SK-N-MC (cell line): ENCODE measurements at regions not wholly inside any gene's neighbourhood (a gene's known extent, or its start where the extent isn't known, plus 50 kb on each side); places are given as distances from the start of the nearest gene placed in this dataset.
"Not testable (repeated sequence)": the region's sequence is repeated elsewhere in the genome, so short reads cannot be mapped to it uniquely, and the experiment has no call there.

ENCODE experiments used
- DNase-seq: peaks from one replicate; pipeline ENCODE4 v3.0.0-alpha.2; 2011; ENCODE audit warnings: low read depth, low spot score
- H3K27ac ChIP-seq: fragments of 200-600 bp; sonication (generic); 2 replicates; pipeline ENCODE4 v1.5.1; 2016; ENCODE audit warnings: mixed run types
- H3K36me3 ChIP-seq: fragments of 200-600 bp; sonication (generic); 2 replicates; pipeline ENCODE4 v1.6.1; 2017; ENCODE audit warnings: antibody characterized with exemption, low read length, mixed read lengths; ENCODE audit not compliant: insufficient read depth
- H3K4me3 ChIP-seq: fragments of 200-600 bp; sonication (generic); 2 replicates; pipeline ENCODE4 v1.5.1; 2016
- H3K9ac ChIP-seq: fragments of 200-600 bp; sonication (generic); 2 replicates; pipeline ENCODE4 v1.8.0; 2017; ENCODE audit warnings: mixed run types, mixed read lengths; ENCODE audit not compliant: insufficient read length
- H3K9me3 ChIP-seq: fragments of 200-600 bp; sonication (generic); 2 replicates; pipeline ENCODE4 v1.6.1; 2017; ENCODE audit warnings: low read depth, mild to moderate bottlenecking, antibody characterized with exemption, low read length, moderate library complexity, mixed read lengths
- EZH2 ChIP-seq: fragments of 200-600 bp; sonication (generic); IDR thresholded peaks from one replicate; pipeline ENCODE4 v1.6.1; 2017; ENCODE audit warnings: antibody characterized with exemption
- FOXP2 ChIP-seq: optimal IDR thresholded peaks from 2 replicates; pipeline ENCODE3; 2011; ENCODE audit warnings: mild to moderate bottlenecking, moderate library complexity; ENCODE audit not compliant: insufficient read depth; ENCODE audit errors: extremely low read length, control extremely low read depth
- POLR2AphosphoS5 ChIP-seq: IDR thresholded peaks from 2 replicates; pipeline ENCODE4 v1.6.1; 2012; ENCODE audit warnings: mild to moderate bottlenecking, low read depth, low read length, borderline replicate concordance

DNA sequence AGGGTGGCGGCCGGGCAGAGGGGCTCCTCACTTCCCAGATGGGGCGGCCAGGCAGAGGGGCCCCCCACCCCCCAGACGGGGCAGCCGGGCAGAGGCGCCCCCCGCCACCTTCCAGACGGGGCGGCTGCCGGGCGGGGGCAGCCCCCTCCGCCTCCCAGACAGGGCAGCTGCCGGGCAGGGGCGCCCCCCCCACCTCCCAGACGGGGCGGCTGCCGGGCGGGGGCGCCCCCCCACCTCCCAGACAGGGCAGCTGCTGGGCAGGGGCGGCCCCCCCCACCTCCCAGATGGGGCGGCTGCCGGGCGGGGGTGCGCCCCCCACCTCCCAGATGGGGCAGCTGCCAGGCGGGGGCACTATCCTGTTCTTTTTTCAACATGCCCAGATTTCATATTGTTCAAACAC lies 78.2 kb upstream of the DST start:
- H3K4me3 ChIP-seq = no peak overlapping the region
- no peaks in the 10 kb centered on the region for H3K36me3 ChIP-seq
- TF ChIP-seq POLR2AphosphoS5 (no peak), EZH2 (no peak), FOXP2 (no peak)
- DNase-seq = no peak
- no peak overlapping the region for H3K27ac ChIP-seq
- no peaks in the 10 kb centered on the region for H3K9me3 ChIP-seq
- H3K9ac ChIP-seq = no peak overlapping the region

DNA sequence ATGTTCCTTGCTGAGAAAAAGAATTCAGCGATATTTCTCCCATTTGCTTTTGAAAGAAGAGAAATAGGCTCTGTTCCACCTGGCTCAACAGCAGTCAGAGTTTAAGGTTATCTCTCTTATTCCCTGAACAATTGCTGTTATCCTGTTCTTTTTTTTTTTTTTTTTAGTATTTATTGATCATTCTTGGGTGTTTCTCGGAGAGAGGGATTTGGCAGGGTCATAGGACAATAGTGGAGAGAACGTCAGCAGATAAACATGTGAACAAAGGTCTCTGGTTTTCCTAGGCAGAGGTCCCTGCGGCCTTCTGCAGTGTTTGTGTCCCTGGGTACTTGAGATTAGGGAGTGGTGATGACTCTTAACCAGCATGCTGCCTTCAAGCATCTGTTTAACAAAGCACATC lies 77.5 kb upstream of the DST start:
- not testable (repeated sequence) for H3K27ac ChIP-seq, H3K9ac ChIP-seq, H3K36me3 ChIP-seq, DNase-seq, H3K9me3 ChIP-seq, H3K4me3 ChIP-seq

DNA sequence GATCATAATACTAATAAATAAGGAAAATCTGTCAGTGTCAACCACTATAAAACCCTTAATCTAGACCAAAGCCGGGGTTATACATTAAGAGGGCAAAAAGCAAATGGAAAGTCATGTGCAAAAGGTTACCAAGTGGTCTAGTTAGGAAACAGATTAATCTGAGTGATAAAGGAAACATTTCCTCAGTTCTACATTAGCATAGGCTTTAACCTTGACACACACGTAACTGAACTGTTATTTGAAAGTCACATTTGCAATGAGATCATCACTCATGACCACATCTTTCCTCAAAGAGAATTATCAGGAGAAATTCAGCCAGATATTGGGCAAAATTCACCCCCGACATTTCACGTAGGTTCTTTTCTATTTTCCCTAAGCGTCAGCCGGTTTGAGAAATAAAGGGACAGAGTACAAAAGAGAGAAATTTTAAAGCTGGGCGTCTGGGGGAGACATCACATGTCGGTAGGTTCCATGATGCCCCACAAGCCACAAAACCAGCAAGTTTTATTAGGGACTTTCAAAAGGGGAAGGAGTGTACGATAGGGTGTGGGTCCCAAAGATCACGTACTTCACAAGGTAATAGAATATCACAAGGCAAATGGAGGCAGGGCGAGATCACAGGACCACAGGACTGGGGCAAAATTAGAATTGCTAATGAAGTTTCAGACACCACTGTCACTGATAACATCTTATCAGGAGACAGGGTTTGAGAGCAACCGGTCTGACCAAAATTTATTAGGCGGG lies 76.8 kb upstream of the DST start:
- not testable (repeated sequence) for H3K9ac ChIP-seq, DNase-seq, H3K4me3 ChIP-seq, H3K36me3 ChIP-seq, H3K27ac ChIP-seq, H3K9me3 ChIP-seq

DNA sequence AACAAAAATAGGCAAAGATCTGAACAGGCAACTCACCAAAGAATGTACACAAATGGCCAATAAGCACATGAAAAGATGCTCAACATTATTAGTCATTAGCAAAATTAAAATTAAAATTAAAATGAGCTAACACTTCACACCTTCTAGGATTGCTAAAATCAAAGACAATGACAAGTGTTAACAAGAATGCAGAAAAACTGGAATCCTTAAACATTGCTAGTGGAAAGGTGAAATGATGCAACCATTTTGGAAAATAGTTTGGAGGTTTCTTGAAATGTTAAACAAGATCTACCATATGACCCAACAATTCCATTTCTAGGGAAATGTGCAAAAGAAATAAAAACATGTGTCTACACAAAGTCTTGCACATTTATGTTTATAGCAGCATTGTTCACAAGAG lies 75.5 kb upstream of the DST start:
- no peak overlapping the region for H3K4me3 ChIP-seq
- DNase-seq = no peak
- H3K9ac ChIP-seq = no peak overlapping the region
- H3K9me3 ChIP-seq = no peaks in the 10 kb centered on the region; the same call in 1 of the 2 replicates
- H3K27ac ChIP-seq = no peak overlapping the region
- no peak for TF ChIP-seq POLR2AphosphoS5
- no peak for TF ChIP-seq EZH2
- TF ChIP-seq FOXP2 = no peak
- no peaks in the 10 kb centered on the region for H3K36me3 ChIP-seq

DNA sequence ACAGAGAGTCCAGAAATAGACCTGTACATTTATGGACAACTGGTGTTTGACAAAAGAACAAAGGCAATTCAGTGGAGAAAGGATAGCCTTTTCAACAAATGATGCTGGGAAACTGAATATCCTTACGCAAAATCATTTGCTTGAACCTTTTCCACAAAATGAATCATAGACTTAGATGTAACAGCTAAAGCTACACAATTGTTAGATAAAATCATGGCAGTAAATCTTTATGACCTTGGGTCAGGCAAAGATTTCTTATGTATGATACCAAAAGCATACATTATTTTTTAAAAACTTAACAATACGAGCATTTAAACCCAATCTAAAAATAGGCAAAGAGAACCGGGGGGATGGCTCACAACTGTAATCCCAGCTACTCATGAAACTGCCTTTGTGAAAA lies 73.5 kb upstream of the DST start:
- Histone ChIP-seq H3K9me3 (no peaks in the 10 kb centered on the region; the same call in 1 of the 2 replicates), H3K4me3 (no peak overlapping the region), H3K27ac (no peak overlapping the region), H3K36me3 (no peaks in the 10 kb centered on the region), H3K9ac (no peak overlapping the region)
- DNase-seq = no peak
- TF ChIP-seq FOXP2 (no peak), EZH2 (no peak), POLR2AphosphoS5 (no peak)

DNA sequence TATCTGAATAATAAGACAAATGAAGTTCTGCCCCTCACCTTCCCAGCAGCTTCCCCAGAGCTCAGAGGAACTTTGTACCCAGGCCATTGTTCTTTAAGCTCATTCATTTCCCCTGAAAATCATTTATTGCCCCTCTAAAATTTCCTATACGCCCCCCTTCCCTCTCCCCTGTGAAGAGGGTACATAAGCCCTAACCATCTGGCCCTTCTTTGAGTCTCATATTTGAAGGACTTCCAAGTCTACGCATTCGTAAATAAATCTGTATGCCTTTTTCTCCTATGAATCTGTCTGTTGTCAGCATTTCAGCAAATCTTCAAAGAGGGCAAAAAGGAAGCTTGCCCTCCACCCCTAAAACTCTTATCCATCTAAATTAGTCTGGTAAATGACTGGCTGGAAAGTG lies 73.1 kb upstream of the DST start:
- Histone ChIP-seq H3K9me3 (no peaks in the 10 kb centered on the region; the same call in 1 of the 2 replicates), H3K4me3 (no peak overlapping the region), H3K9ac (no peak overlapping the region), H3K36me3 (no peaks in the 10 kb centered on the region), H3K27ac (no peak overlapping the region)
- no peak for DNase-seq
- TF ChIP-seq POLR2AphosphoS5 (no peak), EZH2 (no peak), FOXP2 (no peak)

DNA sequence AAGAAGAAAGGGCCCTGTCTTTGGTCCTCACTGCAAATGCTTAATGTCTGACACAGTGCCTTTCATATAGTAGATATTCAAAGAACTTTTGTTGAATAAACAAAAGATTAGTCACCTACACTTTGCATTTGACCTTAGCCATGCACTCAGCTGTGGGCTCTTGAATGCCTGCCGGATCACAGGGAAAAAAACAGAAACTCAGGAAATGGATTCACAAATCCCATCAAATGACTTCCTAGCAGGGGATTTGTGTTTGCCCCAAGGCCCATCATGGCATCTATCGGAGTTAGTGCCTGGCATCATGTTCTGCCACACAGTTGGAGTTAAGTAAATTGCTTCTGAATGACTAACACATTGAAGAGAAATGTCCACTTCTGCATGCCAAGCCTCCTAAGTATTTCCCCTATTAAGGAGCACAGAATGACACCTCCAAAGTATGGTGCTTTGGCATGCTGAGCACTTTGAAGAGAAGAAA lies 72.3 kb upstream of the DST start:
- H3K9me3 ChIP-seq = no peaks in the 10 kb centered on the region; the same call in 1 of the 2 replicates
- H3K9ac ChIP-seq = no peak overlapping the region
- peak; percentile 16 for DNase-seq
- H3K36me3 ChIP-seq = no peaks in the 10 kb centered on the region
- TF ChIP-seq EZH2 (no peak), POLR2AphosphoS5 (no peak)
- no peak overlapping the region for H3K27ac ChIP-seq
- H3K4me3 ChIP-seq = no peak overlapping the region

DNA sequence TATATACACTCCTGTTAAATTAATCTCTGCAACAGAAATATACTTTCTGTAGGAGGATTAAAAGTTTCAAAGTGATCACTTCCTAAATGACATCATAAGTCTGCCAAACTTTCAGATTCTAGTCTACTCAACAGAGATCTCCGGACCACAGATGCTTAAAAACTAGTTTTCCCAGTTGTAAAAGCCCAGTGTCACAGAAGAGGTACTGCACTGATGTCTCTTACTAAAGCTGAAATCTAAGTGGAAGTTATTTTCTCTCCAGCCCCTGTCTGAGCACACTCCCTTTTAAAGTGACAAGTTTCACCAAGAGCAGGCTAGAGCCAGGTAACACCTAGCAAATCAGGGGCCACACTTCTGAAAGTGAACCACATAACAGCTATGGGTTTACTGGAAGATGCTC lies 71.6 kb upstream of the DST start:
- Histone ChIP-seq H3K36me3 (no peaks in the 10 kb centered on the region), H3K9ac (no peak overlapping the region), H3K9me3 (no peaks in the 10 kb centered on the region; the same call in 1 of the 2 replicates), H3K4me3 (no peak overlapping the region), H3K27ac (no peak overlapping the region)
- no peak for TF ChIP-seq POLR2AphosphoS5
- TF ChIP-seq FOXP2 = no peak
- no peak for TF ChIP-seq EZH2
- no peak for DNase-seq

DNA sequence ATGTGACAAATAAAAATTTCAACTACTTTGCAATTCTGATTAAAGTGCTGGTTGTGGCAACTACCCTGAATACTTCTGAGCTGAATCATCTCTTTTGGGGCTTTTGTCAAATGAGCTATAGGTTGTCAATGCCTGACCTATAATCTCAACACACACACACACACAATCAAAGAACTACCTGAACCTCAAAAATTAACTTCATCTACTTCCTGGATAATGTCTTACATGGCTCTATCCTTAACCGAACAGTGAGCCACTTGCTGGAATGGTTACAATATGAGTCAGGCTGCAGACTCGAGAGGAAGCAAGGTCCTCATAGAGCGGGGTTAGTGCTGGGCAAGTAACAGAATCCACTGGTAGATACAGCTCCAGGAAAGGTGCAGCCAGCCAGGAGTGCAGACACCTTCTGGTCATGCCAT lies 70.6 kb upstream of the DST start:
- Histone ChIP-seq H3K9ac (no peak overlapping the region), H3K27ac (no peak overlapping the region), H3K9me3 (no peaks in the 10 kb centered on the region; the same call in 1 of the 2 replicates), H3K36me3 (no peaks in the 10 kb centered on the region), H3K4me3 (no peak overlapping the region)
- TF ChIP-seq POLR2AphosphoS5 (no peak), EZH2 (no peak), FOXP2 (no peak)
- no peak for DNase-seq
